A673 (cell line): ENCODE measurements at regions not wholly inside any gene's neighbourhood (a gene's known extent, or its start where the extent isn't known, plus 50 kb on each side); places are given as distances from the start of the nearest gene placed in this dataset.

Experiments
- BruUV-seq: library from RNA; stranded (reverse); fragments of 400-500 nt; replicated peaks from 2 replicates; lab custom pipeline; 2021; lab: Mats Ljungman, UMichigan
- CTCF ChIA-PET: fragments of 300-600 bp; sonication (Branson Sonifier 250); formaldehyde crosslinking; loops from one replicate; lab custom pipeline; 2022; ENCODE audit warnings: antibody characterized with exemption; lab: Charles Lee
- POLR2A ChIA-PET: fragments of 300-600 bp; sonication (Branson Sonifier 250); formaldehyde crosslinking; loops from one replicate; lab custom pipeline; 2022; ENCODE audit warnings: antibody characterized with exemption; ENCODE audit not compliant: low non-redundant PET; lab: Charles Lee
- DNase-seq: peaks from one replicate; pipeline ENCODE4 v3.0.0-alpha.2; 2015; ENCODE audit warnings: low spot score
- H3K27ac ChIP-seq: fragments of 200-600 bp; sonication (generic); 2 replicates; pipeline ENCODE4 v1.5.1; 2016; ENCODE audit warnings: mixed run types, low read depth, mild to moderate bottlenecking, mixed read lengths, antibody characterized with exemption, low read length; ENCODE audit not compliant: poor library complexity, severe bottlenecking
- H3K27me3 ChIP-seq: fragments of 200-600 bp; sonication (generic); replicated peaks from 2 replicates; pipeline ENCODE4 v1.6.1; 2017; ENCODE audit warnings: mixed run types, low read depth, mild to moderate bottlenecking, mixed read lengths, antibody characterized with exemption, low read length; ENCODE audit not compliant: insufficient read depth, poor library complexity
- H3K36me3 ChIP-seq: fragments of 200-600 bp; sonication (generic); 2 replicates; pipeline ENCODE4 v1.6.1; 2016; ENCODE audit warnings: mixed run types, mild to moderate bottlenecking, mixed read lengths, antibody characterized with exemption, low read length; ENCODE audit not compliant: insufficient read depth, poor library complexity, severe bottlenecking
- H3K4me1 ChIP-seq: fragments of 200-600 bp; sonication (generic); 2 replicates; pipeline ENCODE4 v1.6.1; 2017; ENCODE audit warnings: mixed run types, mild to moderate bottlenecking, mixed read lengths, antibody characterized with exemption, low read length; ENCODE audit not compliant: insufficient read depth, poor library complexity, severe bottlenecking
- H3K4me3 ChIP-seq: fragments of 200-600 bp; sonication (generic); 2 replicates; pipeline ENCODE4 v1.5.1; 2016; ENCODE audit warnings: low read depth, mixed run types, mild to moderate bottlenecking, mixed read lengths, low read length; ENCODE audit not compliant: poor library complexity, severe bottlenecking
- H3K9me3 ChIP-seq: fragments of 200-600 bp; sonication (generic); 2 replicates; pipeline ENCODE4 v1.6.1; 2016; ENCODE audit warnings: mixed run types, low read depth, mild to moderate bottlenecking, mixed read lengths, antibody characterized with exemption, low read length; ENCODE audit not compliant: poor library complexity, severe bottlenecking
- EZH2 ChIP-seq: fragments of 200-600 bp; sonication (generic); IDR thresholded peaks from 2 replicates; pipeline ENCODE4 v1.6.1; 2017; ENCODE audit warnings: borderline replicate concordance, low read depth, mild to moderate bottlenecking, mixed read lengths, antibody characterized with exemption, low read length; ENCODE audit not compliant: poor library complexity, severe bottlenecking
- intact Hi-C: fragments of 100-400 bp; cut with micrococcal nuclease; formaldehyde crosslinking; loops from one replicate; pipeline ENCODE4 v1.10.0; 2022; ENCODE audit not compliant: unreplicated experiment
- TF ChIP-seq, protein P1 (sequence below): fragments of 300-800, 200-600 bp; sonication (generic); conservative IDR thresholded peaks from 2 replicates; pipeline ENCODE4 v1.5.1; 2017; ENCODE audit warnings: low read depth, mild to moderate bottlenecking, antibody characterized with exemption, low read length, moderate library complexity, mixed read lengths

DNA sequence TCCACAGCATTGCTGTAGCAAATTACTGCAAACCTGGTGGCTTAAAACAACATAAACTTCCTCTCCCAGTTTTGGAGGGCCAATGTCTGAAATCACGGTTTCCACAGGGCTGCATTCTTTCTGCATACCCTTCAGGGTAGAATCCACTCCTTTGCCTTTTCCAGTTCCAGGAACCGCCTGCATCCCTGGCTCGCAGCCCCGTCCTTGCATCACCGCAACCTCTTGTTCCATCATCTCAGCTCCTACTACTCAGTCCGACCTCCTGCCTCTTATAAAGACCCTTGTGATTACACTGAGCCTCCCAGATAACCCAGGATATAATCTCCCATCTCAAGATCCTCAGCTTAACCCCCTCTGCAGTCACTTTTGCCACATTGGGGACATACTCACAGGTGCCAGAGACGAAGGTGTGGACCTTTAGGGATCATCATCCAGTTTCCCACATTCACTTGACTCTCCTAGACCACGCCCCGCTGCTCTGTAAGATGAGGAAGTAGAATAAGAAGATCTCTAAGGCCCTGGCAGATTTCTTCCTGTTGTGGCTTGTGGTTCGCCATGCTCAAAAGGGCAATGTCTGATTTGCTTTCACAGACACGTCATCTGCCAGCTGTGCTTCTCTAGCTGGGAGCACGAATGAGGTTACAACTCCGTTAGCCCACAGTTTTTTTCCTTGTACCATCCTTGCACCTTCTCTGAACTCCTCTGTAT is 103.6 kb upstream of the AGAP1 start:
- TF ChIP-seq EZH2 = no peak
- TF ChIP-seq, protein P1, sequence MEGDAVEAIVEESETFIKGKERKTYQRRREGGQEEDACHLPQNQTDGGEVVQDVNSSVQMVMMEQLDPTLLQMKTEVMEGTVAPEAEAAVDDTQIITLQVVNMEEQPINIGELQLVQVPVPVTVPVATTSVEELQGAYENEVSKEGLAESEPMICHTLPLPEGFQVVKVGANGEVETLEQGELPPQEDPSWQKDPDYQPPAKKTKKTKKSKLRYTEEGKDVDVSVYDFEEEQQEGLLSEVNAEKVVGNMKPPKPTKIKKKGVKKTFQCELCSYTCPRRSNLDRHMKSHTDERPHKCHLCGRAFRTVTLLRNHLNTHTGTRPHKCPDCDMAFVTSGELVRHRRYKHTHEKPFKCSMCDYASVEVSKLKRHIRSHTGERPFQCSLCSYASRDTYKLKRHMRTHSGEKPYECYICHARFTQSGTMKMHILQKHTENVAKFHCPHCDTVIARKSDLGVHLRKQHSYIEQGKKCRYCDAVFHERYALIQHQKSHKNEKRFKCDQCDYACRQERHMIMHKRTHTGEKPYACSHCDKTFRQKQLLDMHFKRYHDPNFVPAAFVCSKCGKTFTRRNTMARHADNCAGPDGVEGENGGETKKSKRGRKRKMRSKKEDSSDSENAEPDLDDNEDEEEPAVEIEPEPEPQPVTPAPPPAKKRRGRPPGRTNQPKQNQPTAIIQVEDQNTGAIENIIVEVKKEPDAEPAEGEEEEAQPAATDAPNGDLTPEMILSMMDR = no peak
- POLR2A ChIA-PET = interaction anchor here (0.6 kb wide), 1 partner anchor 243 kb away, joined by 3 read pairs; no protein-coding TSS in a partner anchor
- Histone ChIP-seq H3K36me3 (no peaks in the 10 kb centered on the region), H3K4me3 (no peak overlapping the region), H3K27me3 (no peaks in the 10 kb centered on the region), H3K4me1 (no peaks in the 10 kb centered on the region), H3K9me3 (no peaks in the 10 kb centered on the region), H3K27ac (no peak overlapping the region)
- CTCF ChIA-PET = no interaction called here
- intact Hi-C loops = no loop called here
- DNase-seq = no peak
- BruUV-seq = no TSS peak

DNA sequence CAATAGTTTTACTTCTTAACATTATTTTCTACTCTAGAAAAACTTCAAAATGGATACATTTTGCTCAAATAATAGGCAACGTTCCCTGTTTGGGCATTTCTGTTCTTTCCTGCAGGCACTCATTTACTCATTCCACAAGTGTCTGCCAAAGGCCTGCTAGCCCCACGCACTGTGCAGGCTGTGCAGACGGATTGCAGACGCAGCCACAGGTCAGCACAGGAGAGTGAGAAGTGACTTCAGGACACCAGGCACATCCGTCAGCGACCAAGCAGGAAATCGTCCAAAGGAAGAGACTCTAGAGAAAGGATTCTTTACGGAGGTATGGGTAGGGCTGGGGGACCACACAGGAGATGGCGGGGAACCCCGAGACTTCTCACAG is 103.0 kb upstream of the AGAP1 start:
- no peak for DNase-seq
- no peak overlapping the region for H3K27ac ChIP-seq
- intact Hi-C loops = no loop called here
- H3K9me3 ChIP-seq = no peaks in the 10 kb centered on the region
- TF ChIP-seq EZH2 = no peak
- TF ChIP-seq, protein P1 = no peak
- BruUV-seq = no TSS peak
- no peaks in the 10 kb centered on the region for H3K4me1 ChIP-seq
- H3K27me3 ChIP-seq = no peaks in the 10 kb centered on the region
- ChIA-PET POLR2A (interaction anchor here (0.6 kb wide), 1 partner anchor 244 kb away, joined by 3 read pairs; no protein-coding TSS in a partner anchor), CTCF (no interaction called here)
- no peaks in the 10 kb centered on the region for H3K36me3 ChIP-seq
- H3K4me3 ChIP-seq = no peak overlapping the region

DNA sequence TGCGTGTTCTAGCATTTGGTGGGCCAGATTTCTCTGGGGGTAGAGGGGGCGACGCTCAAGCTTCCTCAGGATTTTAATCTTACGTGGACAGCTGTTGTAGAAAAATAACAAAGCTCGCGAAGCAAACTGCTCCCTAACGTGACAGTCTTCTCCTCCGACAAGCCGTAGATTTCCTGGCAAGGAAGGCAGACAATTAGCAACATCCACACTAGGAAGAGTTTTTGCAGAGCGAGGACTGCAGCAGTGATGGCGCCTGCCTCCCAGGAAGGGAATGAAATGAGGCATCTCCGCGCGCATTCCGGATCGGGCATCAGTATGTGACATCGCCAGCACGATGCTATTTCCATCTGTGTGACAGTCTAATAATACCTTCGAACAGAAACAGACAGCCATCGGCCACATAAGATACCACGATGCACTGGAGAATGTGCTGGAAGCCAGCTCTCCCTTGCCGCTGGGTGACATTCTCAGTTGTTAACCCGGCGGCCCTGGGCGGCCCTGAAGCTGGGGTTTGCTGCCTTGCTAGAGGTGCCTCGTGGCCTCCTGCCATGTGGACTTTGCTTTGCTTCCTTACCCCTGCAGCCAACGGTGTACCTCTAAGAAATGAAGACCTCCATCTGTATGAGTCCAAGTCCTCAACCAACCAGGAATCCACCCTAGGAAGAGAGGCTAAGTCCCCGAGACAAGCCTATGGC is 101.8 kb upstream of the AGAP1 start:
- no peaks in the 10 kb centered on the region for H3K27me3 ChIP-seq
- ChIA-PET POLR2A (no interaction called here), CTCF (no interaction called here)
- no peak for DNase-seq
- H3K4me3 ChIP-seq = no peak overlapping the region
- intact Hi-C loops = no loop called here
- H3K27ac ChIP-seq = no peak overlapping the region
- H3K4me1 ChIP-seq = no peaks in the 10 kb centered on the region
- no peaks in the 10 kb centered on the region for H3K36me3 ChIP-seq
- H3K9me3 ChIP-seq = no peaks in the 10 kb centered on the region
- TF ChIP-seq, protein P1 = no peak
- no peak for TF ChIP-seq EZH2
- BruUV-seq = no TSS peak
